Memory B cell (primary cell): ENCODE measurements at regions not wholly inside any gene's neighbourhood (a gene's known extent, or its start where the extent isn't known, plus 50 kb on each side); places are given as distances from the start of the nearest gene placed in this dataset.
"Not testable (repeated sequence)": the region's sequence is repeated elsewhere in the genome, so short reads cannot be mapped to it uniquely, and the experiment has no call there.

Source experiments
- ATAC-seq: fragments of 150-1000 bp; cut with Tn5 transposase; 2 replicates; pipeline ENCODE4 v1.10.0; 2021; ENCODE audit warnings: low read depth, mild to moderate bottlenecking, moderate library complexity
- DNase-seq, 2 donors: peaks; one replicate each; pipeline ENCODE4 v3.0.0; 2022; ENCODE audit warnings: low spot score in 2 of 2
- H3K27ac Mint-ChIP-seq: one replicate; pipeline ENCODE4 v1.8.0; 2022; ENCODE audit warnings: mild to moderate bottlenecking, moderate library complexity, mixed read lengths
- H3K27me3 Mint-ChIP-seq: one replicate; pipeline ENCODE4 v1.8.0; 2022; ENCODE audit warnings: mixed read lengths
- H3K36me3 Mint-ChIP-seq: one replicate; pipeline ENCODE4 v1.8.0; 2022; ENCODE audit warnings: mild to moderate bottlenecking, mixed read lengths
- H3K4me1 Mint-ChIP-seq: one replicate; pipeline ENCODE4 v1.8.0; 2022; ENCODE audit warnings: mixed read lengths
- H3K4me3 Mint-ChIP-seq: one replicate; pipeline ENCODE4 v1.8.0; 2022; ENCODE audit warnings: mild to moderate bottlenecking, moderate library complexity, mixed read lengths
- H3K9me3 Mint-ChIP-seq: one replicate; pipeline ENCODE4 v1.8.0; 2022; ENCODE audit warnings: mixed read lengths

- H3K27ac Mint-ChIP-seq: no peak overlapping the region
- no peak overlapping the region for H3K4me3 Mint-ChIP-seq
- H3K27me3 Mint-ChIP-seq: peaks cover 3% of the 10 kb centered on the region
- H3K4me1 Mint-ChIP-seq: no peaks in the 10 kb centered on the region
- H3K36me3 Mint-ChIP-seq: no peaks in the 10 kb centered on the region
- DNase-seq (no peak), ATAC-seq (no peak)
- H3K9me3 Mint-ChIP-seq: no peaks in the 10 kb centered on the region
Measured at GRCh38 chr3:105094588-105094987, 272.1 kb upstream of the ALCAM start.

GRCh38 chr3:105096071-105096470, 270.6 kb upstream of the ALCAM start:
- Mint-ChIP-seq H3K9me3 (no peaks in the 10 kb centered on the region), H3K4me1 (no peaks in the 10 kb centered on the region), H3K27me3 (peaks cover 3% of the 10 kb centered on the region), H3K36me3 (no peaks in the 10 kb centered on the region), H3K4me3 (no peak overlapping the region), H3K27ac (no peak overlapping the region)
- ATAC-seq: no peak
- DNase-seq: no peak

- Mint-ChIP-seq H3K9me3 (no peaks in the 10 kb centered on the region), H3K4me1 (no peaks in the 10 kb centered on the region), H3K36me3 (no peaks in the 10 kb centered on the region), H3K27ac (no peak overlapping the region), H3K27me3 (no peaks in the 10 kb centered on the region), H3K4me3 (no peak overlapping the region)
- DNase-seq: no peak
- no peak for ATAC-seq
Measured at GRCh38 chr3:105101603-105102002, 265.1 kb upstream of the ALCAM start.

- no peak overlapping the region for H3K27ac Mint-ChIP-seq
- no peak for DNase-seq
- no peak for ATAC-seq
- no peak overlapping the region for H3K4me3 Mint-ChIP-seq
- H3K4me1 Mint-ChIP-seq: no peaks in the 10 kb centered on the region
- no peaks in the 10 kb centered on the region for H3K36me3 Mint-ChIP-seq
- peaks cover 2% of the 10 kb centered on the region for H3K27me3 Mint-ChIP-seq
- no peaks in the 10 kb centered on the region for H3K9me3 Mint-ChIP-seq
Measured at GRCh38 chr3:105103139-105103538, 263.6 kb upstream of the ALCAM start.

- Mint-ChIP-seq H3K27me3 (peaks cover 2% of the 10 kb centered on the region), H3K4me3 (no peak overlapping the region), H3K27ac (no peak overlapping the region), H3K36me3 (no peaks in the 10 kb centered on the region), H3K4me1 (no peaks in the 10 kb centered on the region), H3K9me3 (peaks cover 4% of the 10 kb centered on the region)
- ATAC-seq (no peak), DNase-seq (no peak)
Measured at GRCh38 chr3:105108823-105109222, 257.9 kb upstream of the ALCAM start.

GRCh38 chr3:105118905-105119304, 247.8 kb upstream of the ALCAM start:
- peaks cover 1% of the 10 kb centered on the region for H3K27me3 Mint-ChIP-seq
- DNase-seq (no peak), ATAC-seq (no peak)
- no peaks in the 10 kb centered on the region for H3K36me3 Mint-ChIP-seq
- H3K4me3 Mint-ChIP-seq: no peak overlapping the region
- H3K9me3 Mint-ChIP-seq: no peaks in the 10 kb centered on the region
- no peak overlapping the region for H3K27ac Mint-ChIP-seq
- H3K4me1 Mint-ChIP-seq: no peaks in the 10 kb centered on the region

GRCh38 chr3:105119801-105120340, 246.8 kb upstream of the ALCAM start:
- Mint-ChIP-seq H3K4me3 (no peak overlapping the region), H3K27me3 (peaks cover 4% of the 10 kb centered on the region), H3K9me3 (no peaks in the 10 kb centered on the region), H3K4me1 (no peaks in the 10 kb centered on the region), H3K36me3 (no peaks in the 10 kb centered on the region), H3K27ac (no peak overlapping the region)
- no peak for DNase-seq
- no peak for ATAC-seq

GRCh38 chr3:105130911-105131310, 235.8 kb upstream of the ALCAM start:
- H3K4me1 Mint-ChIP-seq: no peaks in the 10 kb centered on the region
- ATAC-seq: no peak

GRCh38 chr3:105137911-105138310, 228.8 kb upstream of the ALCAM start:
- DNase-seq (no peak), ATAC-seq (no peak)
- Mint-ChIP-seq H3K9me3 (peaks cover 1% of the 10 kb centered on the region), H3K4me1 (peaks cover 4% of the 10 kb centered on the region), H3K4me3 (no peak overlapping the region), H3K27ac (no peak overlapping the region), H3K27me3 (peaks cover 4% of the 10 kb centered on the region), H3K36me3 (no peaks in the 10 kb centered on the region)

More at GRCh38 chr3:105130911-105131310, 235.8 kb upstream of the ALCAM start:
- H3K4me3 Mint-ChIP-seq: no peak overlapping the region
- no peak overlapping the region for H3K27ac Mint-ChIP-seq
- peaks cover 15% of the 10 kb centered on the region for H3K9me3 Mint-ChIP-seq
- no peaks in the 10 kb centered on the region for H3K36me3 Mint-ChIP-seq
- H3K27me3 Mint-ChIP-seq: no peaks in the 10 kb centered on the region
- DNase-seq: no peak

GRCh38 chr3:105139881-105140560, 226.7 kb upstream of the ALCAM start:
- Mint-ChIP-seq H3K27ac (no peak overlapping the region), H3K4me3 (no peak overlapping the region), H3K4me1 (peaks cover 4% of the 10 kb centered on the region), H3K36me3 (no peaks in the 10 kb centered on the region), H3K27me3 (peaks cover 4% of the 10 kb centered on the region), H3K9me3 (peaks cover 1% of the 10 kb centered on the region)
- DNase-seq (no peak), ATAC-seq (no peak)

GRCh38 chr3:105140899-105141367, 225.8 kb upstream of the ALCAM start:
- no peaks in the 10 kb centered on the region for H3K36me3 Mint-ChIP-seq
- DNase-seq (no peak), ATAC-seq (no peak)
- peaks cover 4% of the 10 kb centered on the region for H3K4me1 Mint-ChIP-seq
- H3K9me3 Mint-ChIP-seq: peaks cover 1% of the 10 kb centered on the region
- no peak overlapping the region for H3K4me3 Mint-ChIP-seq
- H3K27me3 Mint-ChIP-seq: peaks cover 4% of the 10 kb centered on the region
- H3K27ac Mint-ChIP-seq: no peak overlapping the region

GRCh38 chr3:105144837-105145236, 221.9 kb upstream of the ALCAM start:
- Mint-ChIP-seq H3K4me1 (peaks cover 3% of the 10 kb centered on the region), H3K27ac (no peak overlapping the region), H3K4me3 (no peak overlapping the region), H3K9me3 (peaks cover 3% of the 10 kb centered on the region), H3K36me3 (no peaks in the 10 kb centered on the region), H3K27me3 (peaks cover 2% of the 10 kb centered on the region)
- DNase-seq (no peak), ATAC-seq (no peak)

GRCh38 chr3:105145511-105145910, 221.2 kb upstream of the ALCAM start:
- H3K4me1 Mint-ChIP-seq: peaks cover 3% of the 10 kb centered on the region
- no peaks in the 10 kb centered on the region for H3K36me3 Mint-ChIP-seq
- H3K9me3 Mint-ChIP-seq: peaks cover 3% of the 10 kb centered on the region
- peaks cover 2% of the 10 kb centered on the region for H3K27me3 Mint-ChIP-seq
- no peak for DNase-seq
- no peak overlapping the region for H3K27ac Mint-ChIP-seq
- no peak overlapping the region for H3K4me3 Mint-ChIP-seq
- ATAC-seq: no peak

GRCh38 chr3:105149197-105149596, 217.5 kb upstream of the ALCAM start:
- not testable (repeated sequence) for ATAC-seq, H3K4me1 Mint-ChIP-seq, H3K27me3 Mint-ChIP-seq, H3K36me3 Mint-ChIP-seq, DNase-seq, H3K4me3 Mint-ChIP-seq, H3K9me3 Mint-ChIP-seq, H3K27ac Mint-ChIP-seq

- H3K27ac Mint-ChIP-seq: no peak overlapping the region
- DNase-seq: no peak
- no peak for ATAC-seq
- no peaks in the 10 kb centered on the region for H3K4me1 Mint-ChIP-seq
- H3K4me3 Mint-ChIP-seq: no peak overlapping the region
- H3K27me3 Mint-ChIP-seq: peaks cover 2% of the 10 kb centered on the region
- no peaks in the 10 kb centered on the region for H3K36me3 Mint-ChIP-seq
- H3K9me3 Mint-ChIP-seq: peaks cover 2% of the 10 kb centered on the region
Measured at GRCh38 chr3:105152987-105153386, 213.7 kb upstream of the ALCAM start.
